HEK293 (cell line): ENCODE measurements at regions not wholly inside any gene's neighbourhood (a gene's known extent, or its start where the extent isn't known, plus 50 kb on each side); places are given as distances from the start of the nearest gene placed in this dataset.

Experiments used
- CTCF ChIA-PET: fragments of 350-600 bp; formaldehyde crosslinking; extraction: SDS; loops from one replicate; lab custom pipeline; 2021; ENCODE audit warnings: antibody characterized with exemption; lab: Yijun Ruan, JAX
- POLR2A ChIA-PET: fragments of 300-600 bp; formaldehyde crosslinking; extraction: SDS; loops from one replicate; lab custom pipeline; 2020; ENCODE audit warnings: antibody characterized with exemption, inconsistent platforms; lab: Yijun Ruan, JAX
- H3K27ac ChIP-seq: fragments of 200-500 bp; sonication (Bioruptor generic); 2 replicates; pipeline ENCODE4 v1.5.1; 2014; ENCODE audit warnings: low read depth, low read length, control low read depth, inconsistent platforms; ENCODE audit errors: extremely low read depth
- H3K36me3 ChIP-seq, 2 experiments: fragments of 200-500 bp in 1 of 2; sonication (Bioruptor generic) in 1 of 2; 1 replicate in 1 of 2; 2 replicates in 1 of 2; pipeline ENCODE4 v1.5.1; 2014 to 2017; ENCODE audit warnings: inconsistent platforms in 2 of 2, low read length in 2 of 2; ENCODE audit not compliant: control insufficient read depth in 2 of 2, insufficient read depth in 1 of 2
- H3K4me1 ChIP-seq: fragments of 200-500 bp; sonication (Bioruptor generic); 2 replicates; pipeline ENCODE4 v1.5.1; 2014; ENCODE audit warnings: mild to moderate bottlenecking, low read length, inconsistent platforms; ENCODE audit not compliant: control insufficient read depth, insufficient read depth
- H3K4me3 ChIP-seq: 2 replicates; pipeline ENCODE4 v1.5.1; 2011; ENCODE audit warnings: low read depth, mild to moderate bottlenecking, control low read depth, low read length, moderate library complexity
- H3K9me3 ChIP-seq: fragments of 200-500 bp; sonication (Bioruptor generic); 2 replicates; pipeline ENCODE4 v1.5.1; 2014; ENCODE audit warnings: low read depth, low read length, inconsistent platforms; ENCODE audit not compliant: control insufficient read depth, insufficient read depth
- BCL11A ChIP-seq: fragments of 450-650 bp; formaldehyde crosslinking; IDR thresholded peaks from 2 replicates; pipeline ENCODE4 v1.5.1; 2016; ENCODE audit warnings: low read depth, missing biosample characterization, missing genetic modification characterization
- GLI4 ChIP-seq: fragments of 450-650 bp; formaldehyde crosslinking; IDR thresholded peaks from 2 replicates; pipeline ENCODE4 v1.5.1; 2016; ENCODE audit warnings: missing biosample characterization, missing genetic modification characterization
- GLIS1 ChIP-seq: fragments of 450-650 bp; formaldehyde crosslinking; IDR thresholded peaks from 2 replicates; pipeline ENCODE4 v1.5.1; 2016; ENCODE audit warnings: missing biosample characterization, missing genetic modification characterization
- MZF1 ChIP-seq: fragments of 450-650 bp; formaldehyde crosslinking; IDR thresholded peaks from 2 replicates; pipeline ENCODE4 v1.5.1; 2017; ENCODE audit warnings: missing biosample characterization, missing genetic modification characterization, borderline replicate concordance
- SP2 ChIP-seq: fragments of 450-650 bp; formaldehyde crosslinking; IDR thresholded peaks from 2 replicates; pipeline ENCODE4 v1.5.1; 2016; ENCODE audit warnings: missing biosample characterization, missing genetic modification characterization
- SP3 ChIP-seq: fragments of 450-650 bp; formaldehyde crosslinking; IDR thresholded peaks from 2 replicates; pipeline ENCODE4 v1.5.1; 2016; ENCODE audit warnings: missing biosample characterization, missing genetic modification characterization
- YY2 ChIP-seq: fragments of 450-650 bp; formaldehyde crosslinking; IDR thresholded peaks from 2 replicates; pipeline ENCODE4 v1.5.1; 2016; ENCODE audit warnings: missing biosample characterization, missing genetic modification characterization
- ZBTB20 ChIP-seq: fragments of 450-650 bp; formaldehyde crosslinking; IDR thresholded peaks from 2 replicates; pipeline ENCODE4 v1.5.1; 2016; ENCODE audit warnings: missing biosample characterization, missing genetic modification characterization
- ZNF10 ChIP-seq: fragments of 450-650 bp; formaldehyde crosslinking; IDR thresholded peaks from 2 replicates; pipeline ENCODE4 v1.5.1; 2017; ENCODE audit warnings: missing biosample characterization, missing genetic modification characterization
- ZNF19 ChIP-seq: fragments of 450-650 bp; formaldehyde crosslinking; IDR thresholded peaks from 2 replicates; pipeline ENCODE4; 2016; ENCODE audit warnings: missing biosample characterization, missing genetic modification characterization, low read depth
- ZNF211 ChIP-seq: fragments of 450-650 bp; formaldehyde crosslinking; IDR thresholded peaks from 2 replicates; pipeline ENCODE4 v1.5.1; 2016; ENCODE audit warnings: low read depth, missing biosample characterization, missing genetic modification characterization
- ZNF221 ChIP-seq: fragments of 450-650 bp; formaldehyde crosslinking; IDR thresholded peaks from 2 replicates; pipeline ENCODE4 v1.5.1; 2017; ENCODE audit warnings: missing biosample characterization, missing genetic modification characterization, borderline replicate concordance
- ZNF24 ChIP-seq: fragments of 450-650 bp; formaldehyde crosslinking; IDR thresholded peaks from 2 replicates; pipeline ENCODE4 v1.5.1; 2016; ENCODE audit warnings: missing biosample characterization, missing genetic modification characterization
- ZNF394 ChIP-seq: fragments of 450-650 bp; formaldehyde crosslinking; IDR thresholded peaks from 2 replicates; pipeline ENCODE4 v1.5.1; 2016; ENCODE audit warnings: missing biosample characterization, missing genetic modification characterization, mild to moderate bottlenecking, moderate library complexity, borderline replicate concordance
- ZNF521 ChIP-seq: fragments of 450-650 bp; formaldehyde crosslinking; IDR thresholded peaks from 2 replicates; pipeline ENCODE4 v1.5.1; 2017; ENCODE audit warnings: missing biosample characterization, mild to moderate bottlenecking, missing genetic modification characterization
- ZNF530 ChIP-seq: fragments of 450-650 bp; formaldehyde crosslinking; IDR thresholded peaks from 2 replicates; pipeline ENCODE4 v1.5.1; 2016; ENCODE audit warnings: low read depth, missing biosample characterization, missing genetic modification characterization
- ZNF549 ChIP-seq: fragments of 450-650 bp; IDR thresholded peaks from 2 replicates; pipeline ENCODE4 v1.5.1; 2018; ENCODE audit warnings: missing biosample characterization, missing genetic modification characterization, mild to moderate bottlenecking, inconsistent platforms, moderate library complexity
- ZNF558 ChIP-seq: fragments of 450-650 bp; formaldehyde crosslinking; IDR thresholded peaks from 2 replicates; pipeline ENCODE4 v1.5.1; 2016; ENCODE audit warnings: missing biosample characterization, missing genetic modification characterization
- ZNF571 ChIP-seq: fragments of 450-650 bp; formaldehyde crosslinking; IDR thresholded peaks from 2 replicates; pipeline ENCODE4 v1.5.0; 2017; ENCODE audit warnings: missing biosample characterization, missing genetic modification characterization
- ZNF600 ChIP-seq: fragments of 450-650 bp; formaldehyde crosslinking; IDR thresholded peaks from 2 replicates; pipeline ENCODE4 v1.5.1; 2016; ENCODE audit warnings: missing biosample characterization, missing genetic modification characterization
- ZNF610 ChIP-seq: fragments of 450-650 bp; formaldehyde crosslinking; IDR thresholded peaks from 2 replicates; pipeline ENCODE4 v1.5.1; 2016; ENCODE audit warnings: missing biosample characterization, missing genetic modification characterization, borderline replicate concordance
- ZNF658 ChIP-seq: fragments of 450-650 bp; formaldehyde crosslinking; IDR thresholded peaks from 2 replicates; pipeline ENCODE4; 2016; ENCODE audit warnings: missing biosample characterization, missing genetic modification characterization
- ZNF664 ChIP-seq: fragments of 450-650 bp; formaldehyde crosslinking; IDR thresholded peaks from 2 replicates; pipeline ENCODE4 v1.5.1; 2016; ENCODE audit warnings: missing biosample characterization, missing genetic modification characterization
- ZNF670 ChIP-seq: fragments of 450-650 bp; formaldehyde crosslinking; IDR thresholded peaks from 2 replicates; pipeline ENCODE4 v1.5.1; 2016; ENCODE audit warnings: missing biosample characterization, missing genetic modification characterization, low read depth
- ZNF768 ChIP-seq: fragments of 450-650 bp; formaldehyde crosslinking; IDR thresholded peaks from 2 replicates; pipeline ENCODE4 v1.5.1; 2018; ENCODE audit warnings: missing biosample characterization, mild to moderate bottlenecking, missing genetic modification characterization
- ZSCAN16 ChIP-seq: fragments of 450-650 bp; formaldehyde crosslinking; IDR thresholded peaks from 2 replicates; pipeline ENCODE4 v1.5.1; 2016; ENCODE audit warnings: missing biosample characterization, missing genetic modification characterization
- ZSCAN23 ChIP-seq: fragments of 450-650 bp; formaldehyde crosslinking; IDR thresholded peaks from 2 replicates; pipeline ENCODE4 v1.5.1; 2016; ENCODE audit warnings: missing biosample characterization, missing genetic modification characterization
- ZSCAN30 ChIP-seq: fragments of 450-650 bp; IDR thresholded peaks from 2 replicates; pipeline ENCODE4 v1.5.1; 2018; ENCODE audit warnings: missing biosample characterization, mild to moderate bottlenecking, missing genetic modification characterization, moderate library complexity
- TF ChIP-seq, protein P1 (sequence below): fragments of 450-650 bp; formaldehyde crosslinking; IDR thresholded peaks from 2 replicates; pipeline ENCODE4 v1.5.0; 2017; ENCODE audit warnings: missing biosample characterization, missing genetic modification characterization, borderline replicate concordance
- TF ChIP-seq, protein P2 (sequence below): fragments of 450-650 bp; IDR thresholded peaks from 2 replicates; pipeline ENCODE4 v1.5.1; 2018; ENCODE audit warnings: missing biosample characterization, missing genetic modification characterization

DNA sequence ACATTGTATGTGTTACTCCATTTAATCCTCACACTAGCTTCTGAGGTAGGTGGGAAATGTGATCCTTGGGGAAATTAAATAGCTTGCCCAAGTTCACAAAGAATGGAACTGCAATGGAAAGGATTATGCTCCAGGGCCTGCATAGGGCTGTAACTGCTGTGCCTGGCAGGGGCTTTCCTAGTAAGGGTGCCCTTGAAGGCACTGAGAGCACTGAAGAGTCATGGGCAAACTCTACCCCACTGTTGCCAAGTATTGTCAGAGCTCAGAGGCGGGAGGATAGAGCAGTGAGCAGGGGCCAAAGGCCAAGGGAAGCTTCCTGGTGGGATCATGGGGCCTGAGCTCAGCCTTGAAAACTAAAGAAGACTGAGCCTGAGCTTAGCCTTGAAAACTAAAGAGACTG, 133.0 kb upstream of the NALF2 start:
- no peaks in the 10 kb centered on the region for H3K4me1 ChIP-seq
- H3K4me3 ChIP-seq: no peak overlapping the region
- CTCF ChIA-PET: interaction anchor here (0.6 to 2.6 kb wide), 4 partner anchors 16 to 1174 kb away, joined by 3 to 10 read pairs (median 3); no protein-coding TSS in a partner anchor
- no peaks in the 10 kb centered on the region; the same call in 1 of the 2 replicates for H3K9me3 ChIP-seq
- H3K27ac ChIP-seq: no peak overlapping the region
- TF ChIP-seq ZNF768 (tag by site-specific recombination) (no peak), ZNF19 (tag by site-specific recombination) (no peak), ZBTB20 (tag by site-specific recombination) (no peak), ZNF394 (no peak), ZNF610 (tag by site-specific recombination) (no peak), BCL11A (tag by site-specific recombination) (no peak), ZNF530 (no peak), SP2 (tag by site-specific recombination) (no peak), ZNF10 (tag by site-specific recombination) (no peak), GLI4 (tag by site-specific recombination) (no peak), ZNF221 (tag by site-specific recombination) (no peak), ZNF658 (tag by site-specific recombination) (no peak), ZNF558 (tag by site-specific recombination) (no peak), GLIS1 (tag by site-specific recombination) (no peak), ZNF600 (tag by site-specific recombination) (no peak), ZSCAN16 (no peak), ZNF521 (no peak), ZNF571 (no peak), ZSCAN23 (tag by site-specific recombination) (no peak), ZSCAN30 (no peak)
- no peaks in the 10 kb centered on the region for H3K36me3 ChIP-seq
- POLR2A ChIA-PET: no interaction called here

DNA sequence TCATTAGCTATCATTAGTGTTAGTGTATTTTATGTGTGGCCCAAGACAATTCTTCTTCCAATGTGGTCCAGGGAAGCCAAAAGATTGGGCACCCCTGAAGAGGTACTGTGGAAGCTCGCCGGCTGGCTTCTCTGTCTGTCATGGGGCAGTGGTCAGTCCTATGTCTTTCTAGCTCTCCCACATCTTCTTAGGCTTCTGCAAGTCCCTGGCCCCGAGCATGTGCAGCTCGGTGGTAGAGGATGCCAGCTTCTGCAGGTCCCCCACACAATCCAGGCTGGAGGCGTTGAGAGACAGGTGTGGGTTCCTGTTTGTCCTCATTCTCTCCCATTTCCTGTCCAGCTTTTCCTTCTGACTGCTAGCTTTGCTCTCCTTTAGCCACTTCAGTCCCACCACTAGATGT, 134.1 kb upstream of the NALF2 start:
- POLR2A ChIA-PET: no interaction called here
- Histone ChIP-seq H3K4me3 (no peak overlapping the region), H3K9me3 (no peaks in the 10 kb centered on the region; the same call in 1 of the 2 replicates), H3K4me1 (no peaks in the 10 kb centered on the region), H3K27ac (no peak overlapping the region), H3K36me3 (no peaks in the 10 kb centered on the region)
- TF ChIP-seq YY2 (tag by site-specific recombination) (no peak), ZNF664 (tag by site-specific recombination) (no peak), ZNF211 (tag by site-specific recombination) (no peak), ZNF670 (no peak), ZNF24 (no peak), MZF1 (tag by site-specific recombination) (no peak), ZNF549 (tag by site-specific recombination) (no peak)
- CTCF ChIA-PET: interaction anchor here (0.5 kb wide), 1 partner anchor 19 kb away, joined by 3 read pairs; no protein-coding TSS in a partner anchor

DNA sequence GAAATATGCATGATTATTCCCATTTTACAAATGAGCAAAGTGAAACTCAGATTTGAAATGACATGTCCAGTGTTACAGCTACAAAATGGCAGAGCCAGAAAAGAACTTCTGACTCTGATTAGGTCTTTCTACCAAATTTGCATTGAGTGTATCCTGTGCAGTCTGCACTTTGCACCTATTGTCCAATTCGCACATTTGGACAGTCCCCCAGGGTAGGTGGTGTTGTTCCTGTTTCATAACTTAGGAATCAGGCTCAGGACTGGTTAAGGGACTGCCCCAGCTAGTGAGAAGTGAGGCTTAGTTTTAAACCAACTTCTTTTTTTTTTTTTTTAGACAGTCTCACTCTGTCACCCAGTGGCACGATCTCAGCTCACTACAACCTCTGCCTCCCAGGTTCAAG, 137.9 kb upstream of the NALF2 start:
- Histone ChIP-seq H3K9me3 (no peaks in the 10 kb centered on the region; the same call in 1 of the 2 replicates), H3K4me3 (no peak overlapping the region), H3K4me1 (no peaks in the 10 kb centered on the region), H3K36me3 (no peaks in the 10 kb centered on the region), H3K27ac (no peak overlapping the region)
- POLR2A ChIA-PET: no interaction called here
- CTCF ChIA-PET: interaction anchor here (0.7 kb wide), 1 partner anchor 22 kb away, joined by 3 read pairs; no protein-coding TSS in a partner anchor
- TF ChIP-seq, protein P1, sequence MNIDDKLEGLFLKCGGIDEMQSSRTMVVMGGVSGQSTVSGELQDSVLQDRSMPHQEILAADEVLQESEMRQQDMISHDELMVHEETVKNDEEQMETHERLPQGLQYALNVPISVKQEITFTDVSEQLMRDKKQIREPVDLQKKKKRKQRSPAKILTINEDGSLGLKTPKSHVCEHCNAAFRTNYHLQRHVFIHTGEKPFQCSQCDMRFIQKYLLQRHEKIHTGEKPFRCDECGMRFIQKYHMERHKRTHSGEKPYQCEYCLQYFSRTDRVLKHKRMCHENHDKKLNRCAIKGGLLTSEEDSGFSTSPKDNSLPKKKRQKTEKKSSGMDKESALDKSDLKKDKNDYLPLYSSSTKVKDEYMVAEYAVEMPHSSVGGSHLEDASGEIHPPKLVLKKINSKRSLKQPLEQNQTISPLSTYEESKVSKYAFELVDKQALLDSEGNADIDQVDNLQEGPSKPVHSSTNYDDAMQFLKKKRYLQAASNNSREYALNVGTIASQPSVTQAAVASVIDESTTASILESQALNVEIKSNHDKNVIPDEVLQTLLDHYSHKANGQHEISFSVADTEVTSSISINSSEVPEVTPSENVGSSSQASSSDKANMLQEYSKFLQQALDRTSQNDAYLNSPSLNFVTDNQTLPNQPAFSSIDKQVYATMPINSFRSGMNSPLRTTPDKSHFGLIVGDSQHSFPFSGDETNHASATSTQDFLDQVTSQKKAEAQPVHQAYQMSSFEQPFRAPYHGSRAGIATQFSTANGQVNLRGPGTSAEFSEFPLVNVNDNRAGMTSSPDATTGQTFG: no peak
- TF ChIP-seq SP3 (tag by site-specific recombination): no peak
- TF ChIP-seq, protein P2, sequence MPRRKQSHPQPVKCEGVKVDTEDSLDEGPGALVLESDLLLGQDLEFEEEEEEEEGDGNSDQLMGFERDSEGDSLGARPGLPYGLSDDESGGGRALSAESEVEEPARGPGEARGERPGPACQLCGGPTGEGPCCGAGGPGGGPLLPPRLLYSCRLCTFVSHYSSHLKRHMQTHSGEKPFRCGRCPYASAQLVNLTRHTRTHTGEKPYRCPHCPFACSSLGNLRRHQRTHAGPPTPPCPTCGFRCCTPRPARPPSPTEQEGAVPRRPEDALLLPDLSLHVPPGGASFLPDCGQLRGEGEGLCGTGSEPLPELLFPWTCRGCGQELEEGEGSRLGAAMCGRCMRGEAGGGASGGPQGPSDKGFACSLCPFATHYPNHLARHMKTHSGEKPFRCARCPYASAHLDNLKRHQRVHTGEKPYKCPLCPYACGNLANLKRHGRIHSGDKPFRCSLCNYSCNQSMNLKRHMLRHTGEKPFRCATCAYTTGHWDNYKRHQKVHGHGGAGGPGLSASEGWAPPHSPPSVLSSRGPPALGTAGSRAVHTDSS: no peak
- TF ChIP-seq, all 188 proteins: peak for 0
